ENCODE measurements at regions not wholly inside any gene's neighbourhood (a gene's known extent, or its start where the extent isn't known, plus 50 kb on each side); places are given as distances from the start of the nearest gene placed in this dataset.

DNA sequence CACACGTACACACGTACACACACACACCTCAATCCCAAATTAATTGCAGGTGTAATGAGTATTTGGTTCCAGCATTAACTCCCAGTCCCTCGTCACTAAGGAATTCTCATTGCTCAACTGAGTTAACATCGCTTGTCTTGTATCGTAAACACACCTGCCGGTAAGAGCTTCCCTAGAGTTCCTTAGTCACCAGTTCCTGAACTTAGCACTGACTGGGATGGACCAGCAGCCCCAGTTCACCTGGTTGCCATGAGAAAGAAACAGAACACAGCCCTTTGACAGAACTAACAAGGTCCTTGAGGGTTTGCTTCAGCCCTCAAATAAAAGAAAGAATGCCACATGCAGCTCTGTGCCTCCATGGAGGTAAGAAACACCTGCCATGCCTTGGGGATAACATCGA is 66.3 kb upstream of the SLCO3A1 start:
- no peak overlapping the region for H2AFZ ChIP-seq (ENCODE audit: low read depth, low read length)
- H3K9me3 ChIP-seq (replicated peaks; ENCODE audit: control insufficient read depth, insufficient read depth, low read depth, low read length), result no peaks in the 10 kb centered on the region
- intact Hi-C loops (cut with micrococcal nuclease), result no loop called here
- 0% methylated on average over 7 of the region's 7 CpGs for WGBS (ENCODE audit: insufficient coverage, low coverage, missing lambda C conversion rate)
- H3K9ac ChIP-seq (ENCODE audit: insufficient read depth in 1 of 2, low read depth in 2 of 2, low read length in 2 of 2), result no peak overlapping the region
- H3K36me3 ChIP-seq (ENCODE audit: control insufficient read depth, insufficient read depth, low read length), result no peaks in the 10 kb centered on the region
- peaks cover 0 to 3% of the 10 kb centered on the region in 2 experiments; a peak in 1 of 5 replicates for H3K27me3 ChIP-seq (ENCODE audit: control insufficient read depth in 2 of 2, insufficient read depth in 2 of 2, low read length in 2 of 2)
- CTCF ChIA-PET (ENCODE audit: low intra/inter-chr PET ratio), result no interaction called here
- in situ Hi-C loops (cut with MboI), result no loop called here
- TF ChIP-seq STAT5B (CRISPR knock-in tag; IDR thresholded peaks at IDR 0.05), result no peak
- no TSS peak for BruUV-seq (replicated peaks)
- H3K4me2 ChIP-seq (ENCODE audit: insufficient read depth, low read length), result no peak overlapping the region
- no peaks in the 10 kb centered on the region for H3K4me1 ChIP-seq (replicated peaks in 1 of 2; ENCODE audit: control insufficient read depth in 2 of 2, insufficient read depth in 2 of 2, low read length in 2 of 2)
- no peak for ATAC-seq
- no peaks in the 10 kb centered on the region for H3K9me1 ChIP-seq (ENCODE audit: control insufficient read depth, insufficient read depth, low read length)
- no peaks in the 10 kb centered on the region for H3K79me2 ChIP-seq (ENCODE audit: control insufficient read depth, insufficient read depth, low read length)
- no peak for DNase-seq (ENCODE audit: extremely low read depth in 1 of 4, low spot score in 3 of 4)
- POLR2A ChIA-PET, result no interaction called here
- no peak for FAIRE-seq
- H3K27ac ChIP-seq (ENCODE audit: extremely low read depth, low read depth, low read length), result no peak overlapping the region
- H4K20me1 ChIP-seq (replicated peaks; ENCODE audit: control insufficient read depth, insufficient read depth, low read length), result no peaks in the 10 kb centered on the region
- no peak overlapping the region for H3K4me3 ChIP-seq

DNA sequence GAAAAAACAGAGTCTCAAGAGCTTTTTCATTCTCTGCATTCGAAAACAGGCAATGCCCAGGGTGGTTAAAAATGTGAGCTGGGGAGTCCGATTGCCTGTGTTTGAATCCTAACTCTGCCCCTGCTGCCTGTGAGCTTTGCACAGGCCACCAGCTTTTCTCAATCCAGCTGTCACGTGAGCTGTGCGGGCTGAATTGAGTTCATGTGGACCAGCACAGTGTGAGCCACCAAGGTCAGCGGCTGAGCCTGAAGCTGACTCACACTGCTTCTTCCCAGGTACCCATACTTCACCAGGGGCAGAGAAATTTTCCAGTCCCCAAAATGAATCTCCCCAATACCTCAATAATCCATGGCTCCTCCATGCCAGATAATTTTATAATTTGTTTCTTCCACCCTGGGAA is 64.4 kb upstream of the SLCO3A1 start:
- Histone ChIP-seq H3K9ac (ENCODE audit: insufficient read depth in 1 of 2, low read depth in 2 of 2, low read length in 2 of 2) (no peak overlapping the region), H3K9me1 (ENCODE audit: control insufficient read depth, insufficient read depth, low read length) (no peaks in the 10 kb centered on the region), H3K4me3 (no peak overlapping the region), H2AFZ (ENCODE audit: low read depth, low read length) (no peak overlapping the region), H3K4me2 (ENCODE audit: insufficient read depth, low read length) (no peak overlapping the region), H3K4me1 (replicated peaks in 1 of 2; ENCODE audit: control insufficient read depth in 2 of 2, insufficient read depth in 2 of 2, low read length in 2 of 2) (no peaks in the 10 kb centered on the region), H3K27me3 (ENCODE audit: control insufficient read depth in 2 of 2, insufficient read depth in 2 of 2, low read length in 2 of 2) (peaks cover 0 to 8% of the 10 kb centered on the region in 2 experiments; a peak in 2 of 5 replicates), H3K9me3 (replicated peaks; ENCODE audit: control insufficient read depth, insufficient read depth, low read depth, low read length) (no peaks in the 10 kb centered on the region), H4K20me1 (replicated peaks; ENCODE audit: control insufficient read depth, insufficient read depth, low read length) (no peaks in the 10 kb centered on the region), H3K79me2 (ENCODE audit: control insufficient read depth, insufficient read depth, low read length) (no peaks in the 10 kb centered on the region), H3K36me3 (ENCODE audit: control insufficient read depth, insufficient read depth, low read length) (no peaks in the 10 kb centered on the region), H3K27ac (ENCODE audit: extremely low read depth, low read depth, low read length) (no peak overlapping the region)
- ChIA-PET CTCF (ENCODE audit: low intra/inter-chr PET ratio) (no interaction called here), POLR2A (no interaction called here)
- ATAC-seq, result no peak
- TF ChIP-seq NFIC (IDR thresholded peaks at IDR 0.05), result no peak
- TF ChIP-seq SRSF3 (IDR thresholded peaks at IDR 0.05; ENCODE audit: insufficient read depth, low read length), result no peak
- no peak for TF ChIP-seq YY1 (IDR thresholded peaks at IDR 0.05; ENCODE audit: borderline replicate concordance in 1 of 3, control insufficient read depth in 1 of 3, extremely low read depth in 1 of 3, insufficient read depth in 3 of 3, insufficient read length in 1 of 3, insufficient replicate concordance in 2 of 3, low read depth in 1 of 3, low read length in 2 of 3)
- TF ChIP-seq, protein P1, sequence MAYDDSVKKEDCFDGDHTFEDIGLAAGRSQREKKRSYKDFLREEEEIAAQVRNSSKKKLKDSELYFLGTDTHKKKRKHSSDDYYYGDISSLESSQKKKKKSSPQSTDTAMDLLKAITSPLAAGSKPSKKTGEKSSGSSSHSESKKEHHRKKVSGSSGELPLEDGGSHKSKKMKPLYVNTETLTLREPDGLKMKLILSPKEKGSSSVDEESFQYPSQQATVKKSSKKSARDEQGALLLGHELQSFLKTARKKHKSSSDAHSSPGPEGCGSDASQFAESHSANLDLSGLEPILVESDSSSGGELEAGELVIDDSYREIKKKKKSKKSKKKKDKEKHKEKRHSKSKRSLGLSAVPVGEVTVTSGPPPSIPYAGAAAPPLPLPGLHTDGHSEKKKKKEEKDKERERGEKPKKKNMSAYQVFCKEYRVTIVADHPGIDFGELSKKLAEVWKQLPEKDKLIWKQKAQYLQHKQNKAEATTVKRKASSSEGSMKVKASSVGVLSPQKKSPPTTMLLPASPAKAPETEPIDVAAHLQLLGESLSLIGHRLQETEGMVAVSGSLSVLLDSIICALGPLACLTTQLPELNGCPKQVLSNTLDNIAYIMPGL (CRISPR knock-in tag; IDR thresholded peaks at IDR 0.05), result no peak
- TF ChIP-seq, protein P2, sequence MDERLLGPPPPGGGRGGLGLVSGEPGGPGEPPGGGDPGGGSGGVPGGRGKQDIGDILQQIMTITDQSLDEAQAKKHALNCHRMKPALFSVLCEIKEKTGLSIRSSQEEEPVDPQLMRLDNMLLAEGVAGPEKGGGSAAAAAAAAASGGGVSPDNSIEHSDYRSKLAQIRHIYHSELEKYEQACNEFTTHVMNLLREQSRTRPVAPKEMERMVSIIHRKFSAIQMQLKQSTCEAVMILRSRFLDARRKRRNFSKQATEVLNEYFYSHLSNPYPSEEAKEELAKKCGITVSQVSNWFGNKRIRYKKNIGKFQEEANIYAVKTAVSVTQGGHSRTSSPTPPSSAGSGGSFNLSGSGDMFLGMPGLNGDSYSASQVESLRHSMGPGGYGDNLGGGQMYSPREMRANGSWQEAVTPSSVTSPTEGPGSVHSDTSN (CRISPR knock-in tag; IDR thresholded peaks at IDR 0.05; ENCODE audit: low read depth), result no peak
- TF ChIP-seq, protein P2 (tag; conservative IDR thresholded peaks at IDR 0.05; ENCODE audit: low read depth), result no peak
- no peak for TF ChIP-seq HMG20B (CRISPR knock-in tag; IDR thresholded peaks at IDR 0.05)
- no TSS peak for BruUV-seq (replicated peaks)
- intact Hi-C loops (cut with micrococcal nuclease), result no loop called here
- WGBS (ENCODE audit: insufficient coverage, low coverage, missing lambda C conversion rate), result 0% methylated on average over 5 of the region's 5 CpGs
- in situ Hi-C loops (cut with MboI), result no loop called here
- no peak for FAIRE-seq
- DNase-seq (ENCODE audit: extremely low read depth in 1 of 4, low spot score in 3 of 4), result no peak
